HG03342 (cell line): ENCODE measurements at regions not wholly inside any gene's neighbourhood (a gene's known extent, or its start where the extent isn't known, plus 50 kb on each side); places are given as distances from the start of the nearest gene placed in this dataset.
"Not testable (repeated sequence)": the region's sequence is repeated elsewhere in the genome, so short reads cannot be mapped to it uniquely, and the experiment has no call there.

Source experiments
- ATAC-seq: cut with Tn5 transposase; IDR thresholded peaks from one replicate; pipeline ENCODE4 v1.9.1; 2021; ENCODE audit warnings: mild to moderate bottlenecking, moderate library complexity; ENCODE audit not compliant: unreplicated experiment

DNA sequence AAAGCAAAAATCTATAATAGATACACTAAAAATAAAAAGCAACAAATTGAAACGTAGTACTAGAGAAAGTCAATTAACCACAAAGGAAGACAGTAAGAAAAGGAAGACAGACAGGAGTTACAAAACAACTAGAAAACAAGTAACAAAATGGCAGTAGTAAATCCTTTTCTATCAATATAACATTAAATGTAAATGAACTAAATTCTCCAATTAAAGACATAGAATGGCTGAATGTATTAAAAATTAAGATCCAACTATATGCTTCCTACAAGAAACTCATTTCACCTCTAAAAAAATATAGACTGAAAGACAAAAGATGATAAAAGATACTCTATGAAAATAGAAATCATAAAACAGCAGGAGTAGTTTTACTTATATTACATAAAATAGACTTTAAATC lies 79.1 kb downstream of the CTH start:
- no peak for ATAC-seq

DNA sequence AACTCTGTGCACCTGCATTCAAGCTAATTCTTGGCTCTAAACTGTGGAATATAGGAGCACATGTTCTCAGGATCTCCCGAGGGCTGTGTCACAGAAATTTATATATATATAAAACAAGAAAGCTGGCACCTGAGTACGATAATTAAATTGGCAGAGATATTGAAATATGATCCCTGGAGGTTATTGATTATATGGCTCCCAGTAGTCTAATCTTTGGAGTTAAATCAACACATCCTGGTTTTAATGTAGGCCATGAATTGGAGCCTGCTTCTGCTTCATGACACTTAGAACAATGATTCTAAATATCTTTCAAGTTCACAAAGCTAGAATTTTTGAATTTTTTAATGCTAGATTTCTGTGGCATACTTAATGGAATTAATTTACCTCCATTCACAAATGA lies 84.3 kb downstream of the CTH start:
- ATAC-seq = no peak

DNA sequence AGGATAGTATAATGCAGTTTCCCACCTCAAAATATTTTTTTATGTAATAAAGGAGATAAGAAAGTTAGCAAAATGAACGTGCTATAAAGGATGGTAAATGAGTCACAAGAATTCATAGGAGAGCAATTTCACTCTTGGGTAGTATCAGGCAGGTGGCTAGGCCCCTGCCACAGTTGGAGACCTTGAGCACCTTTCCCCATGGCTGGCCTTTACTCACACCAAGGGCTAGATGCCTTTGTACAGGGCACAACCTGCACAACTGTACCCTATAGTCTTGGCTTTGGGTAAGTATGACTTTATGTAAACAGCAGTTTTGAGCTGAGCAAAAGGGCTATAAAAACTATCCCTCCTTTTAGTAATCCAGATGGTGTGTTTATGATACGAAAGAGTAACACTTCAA lies 85.1 kb downstream of the CTH start:
- ATAC-seq = no peak

DNA sequence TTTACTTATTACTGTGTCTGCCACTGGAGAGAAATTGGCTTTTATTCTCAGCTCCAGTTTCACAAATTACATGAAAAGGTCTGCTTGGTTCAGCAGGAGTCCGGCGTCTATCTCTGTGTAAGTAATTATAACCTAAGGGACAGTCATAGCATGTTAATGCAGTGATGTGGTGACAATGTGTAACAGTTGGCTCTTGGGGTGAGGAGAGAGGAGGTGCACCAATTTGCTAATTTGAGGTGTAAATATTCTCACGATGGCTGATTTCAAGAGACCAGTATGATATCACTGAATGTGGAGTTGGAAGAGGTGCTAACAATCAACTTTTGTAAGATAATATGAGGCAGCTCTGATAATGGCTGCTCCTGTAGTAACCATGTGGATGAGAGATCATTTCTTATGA lies 86.1 kb downstream of the CTH start:
- ATAC-seq = no peak

DNA sequence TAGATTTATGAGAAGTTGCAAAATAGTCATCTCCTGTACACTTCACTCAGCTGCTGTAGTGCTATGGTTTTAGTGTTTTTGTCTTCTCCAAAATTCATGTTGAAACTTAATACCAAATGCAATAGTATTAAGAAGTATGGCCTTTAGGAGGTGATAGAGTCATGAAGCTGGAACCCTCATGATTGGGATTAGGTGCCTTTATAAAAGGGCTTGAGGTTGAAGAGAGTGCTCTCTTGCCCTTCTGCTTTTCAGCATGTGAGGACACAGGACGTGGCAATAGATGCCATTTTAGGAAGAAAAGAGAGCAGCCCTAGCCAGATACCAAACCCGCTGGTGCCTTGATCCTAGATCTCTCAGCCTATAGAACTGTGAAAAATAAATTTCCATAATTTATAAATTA lies 87.6 kb downstream of the CTH start:
- no peak for ATAC-seq

DNA sequence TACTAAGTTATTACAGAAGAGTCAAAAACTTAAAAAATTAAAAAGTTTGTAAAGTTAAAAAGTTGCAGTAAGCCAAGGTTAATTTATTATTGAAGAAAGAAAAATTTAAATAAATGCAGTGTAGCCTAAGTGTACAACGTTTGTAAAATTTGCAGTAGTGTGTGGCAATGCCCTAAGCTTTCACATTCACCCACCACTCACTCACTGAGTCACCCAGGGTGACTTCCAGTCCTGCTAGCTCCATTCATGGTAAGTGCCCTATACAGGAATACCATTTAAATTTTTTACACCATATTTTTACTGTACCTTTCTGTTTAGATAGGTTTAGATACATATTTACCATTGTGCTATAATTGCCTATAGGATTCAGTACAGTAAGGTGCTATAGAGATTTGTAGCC lies 88.6 kb downstream of the CTH start:
- ATAC-seq = no peak

DNA sequence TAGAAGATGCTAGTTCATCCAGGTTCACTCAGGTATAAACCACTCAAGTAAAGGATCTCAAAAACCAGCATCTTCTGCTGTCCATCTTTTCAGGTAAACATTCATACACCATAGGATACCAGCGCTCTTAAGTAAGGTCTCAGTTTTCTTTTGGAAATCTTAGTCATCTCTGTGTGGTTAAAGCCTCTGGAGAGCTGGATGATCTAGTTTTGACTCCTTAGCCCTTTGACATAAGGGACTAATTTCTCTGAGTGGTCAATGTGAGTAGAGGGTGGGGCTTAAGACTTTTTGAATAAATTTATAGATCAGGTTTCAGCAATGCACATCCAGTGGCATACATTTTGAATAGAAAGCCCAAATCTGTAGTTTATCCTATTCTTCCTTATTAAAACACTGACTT lies 92.3 kb downstream of the CTH start:
- ATAC-seq = no peak

DNA sequence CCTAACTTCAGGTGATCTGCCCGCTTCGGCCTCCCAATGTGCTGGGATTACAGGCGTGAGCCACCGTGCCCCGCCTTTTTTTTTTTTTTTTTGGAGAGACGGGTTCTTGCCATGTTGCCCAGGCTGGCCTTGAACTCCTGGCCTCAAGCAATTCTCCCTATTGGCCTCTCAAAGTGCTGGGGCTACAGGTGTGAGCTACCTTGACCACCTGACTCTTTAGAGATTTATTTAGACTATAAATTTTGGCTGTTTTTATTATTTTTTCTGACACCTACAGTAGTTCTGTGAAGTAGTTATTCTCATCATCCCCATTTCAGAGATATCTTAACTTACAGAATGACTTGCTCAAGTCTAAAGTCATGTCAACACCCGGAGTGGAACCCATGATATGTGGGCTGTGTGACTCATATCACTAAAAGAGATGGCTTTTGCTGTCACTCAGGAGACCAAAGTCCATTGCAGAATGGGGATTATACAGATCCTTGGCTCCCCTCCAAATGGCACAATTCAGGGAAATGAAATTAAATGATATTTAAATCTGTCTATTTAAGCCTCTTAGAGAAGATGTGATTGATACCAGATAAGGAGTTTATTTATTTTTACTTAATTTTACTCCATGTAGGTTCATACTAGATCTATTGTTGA lies 93.2 kb downstream of the CTH start:
- peak; percentile 95 for ATAC-seq

DNA sequence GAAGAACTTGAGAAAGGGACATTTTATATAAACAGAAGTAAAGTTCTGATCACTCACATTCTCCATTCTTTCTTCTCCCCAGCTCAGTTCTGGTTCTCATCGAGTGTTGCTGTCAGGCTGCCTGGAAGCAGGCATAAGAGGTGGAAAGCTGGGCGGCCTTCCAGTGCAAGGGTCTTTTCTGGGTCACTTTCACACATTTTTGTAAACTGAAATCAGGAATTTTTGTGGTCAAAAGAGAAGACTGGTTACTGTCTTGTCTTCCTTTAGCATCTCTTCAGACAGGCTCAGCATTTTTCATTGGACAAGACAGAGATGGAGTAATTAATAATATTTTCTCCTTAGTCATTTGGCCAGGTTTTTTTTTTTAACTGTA lies 93.7 kb downstream of the CTH start:
- peak; percentile 12 for ATAC-seq

DNA sequence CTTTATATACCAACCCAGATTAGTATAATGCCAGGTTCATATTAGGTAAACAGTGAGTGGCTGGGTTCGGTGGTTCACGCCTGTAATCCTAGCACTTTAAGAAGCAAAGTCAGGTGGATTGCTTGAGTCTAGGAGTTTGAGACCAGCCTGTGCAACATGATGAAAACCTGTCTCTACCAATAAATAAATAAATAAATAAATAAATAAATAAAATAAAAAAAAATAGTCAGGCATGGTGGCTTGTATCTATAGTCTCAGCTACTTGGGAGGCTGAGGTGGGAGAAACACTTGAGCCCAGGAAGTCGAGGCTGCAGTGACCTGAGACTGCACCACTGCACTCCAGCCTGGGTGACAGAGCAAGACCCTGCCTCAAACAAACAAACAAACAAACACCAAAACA lies 96.9 kb downstream of the CTH start:
- ATAC-seq = not testable (repeated sequence)

DNA sequence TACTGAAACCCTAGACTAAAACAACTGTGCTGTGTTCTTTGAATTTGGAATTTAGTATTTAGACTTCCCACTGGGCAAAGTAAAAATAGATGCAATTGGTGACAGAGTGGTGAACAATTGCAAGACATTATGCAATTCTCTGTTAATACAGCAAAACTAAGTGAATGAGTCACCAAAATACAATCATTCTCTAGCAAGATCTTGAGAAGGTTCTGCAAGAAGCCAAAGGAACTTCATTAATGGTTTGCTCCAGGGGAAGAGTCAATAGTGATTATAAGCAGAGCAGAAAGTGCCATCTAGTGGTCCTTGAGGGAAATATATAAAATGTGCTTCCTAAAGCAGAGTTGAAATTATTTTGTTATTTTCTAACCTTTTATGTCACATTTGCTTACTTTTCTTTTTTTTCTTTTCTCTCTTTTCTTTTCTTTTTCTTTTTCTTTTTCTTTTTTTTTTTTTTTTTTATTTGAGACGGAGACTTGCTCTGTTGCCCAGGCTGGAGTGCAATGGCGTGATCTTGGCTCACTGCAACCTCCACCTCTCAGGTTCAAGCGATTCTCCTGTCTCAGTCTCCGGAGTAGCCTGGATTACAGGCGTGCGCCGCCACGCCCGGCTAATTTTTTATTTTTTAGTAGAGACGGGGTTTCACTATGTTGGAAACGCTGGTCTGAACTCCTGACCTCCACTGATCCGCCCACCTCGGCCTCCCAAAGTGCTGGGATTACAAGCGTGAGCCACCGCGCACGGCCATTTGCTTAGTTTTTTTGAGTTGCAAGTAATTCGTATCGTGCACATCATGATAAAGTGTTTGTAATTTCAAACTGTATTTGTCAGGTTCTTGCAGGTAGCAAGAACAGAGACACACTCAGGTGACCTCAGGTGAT lies 99.2 kb downstream of the CTH start:
- ATAC-seq = peak; percentile 91

DNA sequence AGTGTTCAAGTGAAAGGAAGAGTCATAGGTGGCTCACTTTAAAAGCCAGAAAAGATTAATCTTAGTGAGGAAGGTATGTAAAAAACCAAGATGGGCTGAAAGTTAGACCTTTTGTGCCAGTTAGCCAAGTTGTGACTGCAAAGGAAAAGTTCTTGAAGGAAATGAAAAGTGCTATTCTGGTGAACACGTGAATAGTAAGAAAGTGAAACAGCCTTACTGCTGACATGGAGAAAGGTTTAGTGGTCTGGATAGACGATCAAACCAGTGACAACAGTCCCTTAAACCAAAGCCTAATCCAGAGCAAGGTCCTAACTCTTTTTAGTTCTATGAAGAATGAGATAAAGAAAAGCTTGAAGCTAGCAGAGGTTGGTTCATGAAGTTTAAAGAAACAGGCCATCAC lies 106.4 kb downstream of the CTH start:
- ATAC-seq = peak; percentile 57

DNA sequence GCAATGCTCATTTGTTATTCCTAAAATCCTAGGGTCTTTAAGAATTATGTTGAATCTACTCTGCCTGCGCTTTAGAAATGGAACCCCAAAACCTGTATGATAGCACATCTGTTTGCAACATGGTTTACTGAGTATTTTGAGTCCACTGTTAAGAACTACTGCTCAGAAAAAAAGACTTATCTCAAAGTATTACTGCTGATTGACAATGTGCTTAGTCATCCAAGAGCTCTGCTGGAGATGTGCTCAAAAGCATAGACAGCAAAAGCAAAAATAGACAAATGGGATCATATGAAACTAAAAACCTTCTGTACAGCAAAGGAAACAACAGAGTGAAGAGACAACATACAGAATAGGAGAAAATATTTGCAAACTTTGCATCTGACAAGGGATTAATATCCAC lies 107.0 kb downstream of the CTH start:
- peak; percentile 24 for ATAC-seq

DNA sequence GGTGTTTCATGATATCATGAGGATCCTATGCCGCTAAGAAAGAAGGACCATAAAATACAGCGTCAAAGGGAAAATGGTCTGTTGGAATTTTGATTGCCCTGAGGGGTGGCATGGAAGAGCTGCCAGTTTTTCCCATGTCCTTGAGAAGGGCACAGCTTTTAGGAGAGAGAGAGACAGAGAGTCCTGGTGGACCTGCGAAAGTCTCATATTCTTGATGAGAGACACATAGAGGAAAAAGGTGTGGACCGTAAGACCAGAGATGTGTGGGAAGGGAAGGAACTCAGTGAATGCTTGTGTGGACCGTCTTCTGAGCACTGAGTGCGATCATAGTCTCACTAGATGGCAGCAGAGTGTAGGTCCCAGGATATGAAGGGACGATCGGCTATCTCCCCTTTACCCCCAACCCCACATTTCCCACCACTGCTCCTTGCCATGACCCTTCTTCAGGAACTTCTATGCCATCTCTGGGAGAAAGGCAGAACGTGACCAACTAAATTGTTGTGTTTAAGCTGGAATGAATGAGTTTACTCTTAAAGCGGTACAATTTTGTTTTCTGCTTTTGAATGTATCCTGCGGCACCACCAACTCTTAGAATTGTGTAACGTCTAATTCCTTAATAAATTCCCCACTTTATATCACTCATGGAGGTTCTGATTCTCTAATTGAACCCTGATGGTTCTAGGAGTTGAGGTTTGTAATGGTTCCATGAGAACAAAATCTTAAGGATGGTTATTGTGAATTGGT lies 117.7 kb downstream of the CTH start:
- ATAC-seq = peak; percentile 52

DNA sequence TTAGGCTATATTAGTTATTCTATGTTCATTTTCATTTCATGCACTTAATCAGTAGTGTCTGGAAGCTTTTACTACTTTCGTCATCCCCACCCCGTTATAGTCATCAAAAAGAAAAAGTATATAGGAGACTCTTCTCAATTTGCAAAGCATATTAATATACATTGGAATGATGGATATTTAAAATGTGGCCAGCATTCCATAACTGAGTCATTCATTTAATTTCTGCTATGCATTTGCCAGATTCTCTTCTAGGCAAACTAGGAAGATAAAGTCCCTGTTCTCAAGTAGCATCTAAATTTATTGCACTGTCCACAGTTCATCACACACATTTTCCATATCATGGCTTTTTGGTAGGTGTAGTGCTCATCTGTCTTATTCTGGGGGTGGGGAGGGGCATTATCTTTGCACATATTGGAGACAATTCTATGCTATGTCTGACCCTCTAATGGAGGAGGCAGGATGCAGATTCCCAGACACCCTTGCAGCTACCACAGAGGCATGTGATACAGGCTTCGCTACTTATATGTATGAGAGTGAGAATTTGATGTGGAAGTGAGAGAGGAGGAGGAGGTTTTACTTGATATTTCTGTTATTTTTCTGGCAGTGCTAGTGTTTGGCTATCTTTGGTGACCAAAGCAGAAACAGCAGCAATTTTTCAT lies 125.8 kb downstream of the CTH start:
- ATAC-seq = no peak

DNA sequence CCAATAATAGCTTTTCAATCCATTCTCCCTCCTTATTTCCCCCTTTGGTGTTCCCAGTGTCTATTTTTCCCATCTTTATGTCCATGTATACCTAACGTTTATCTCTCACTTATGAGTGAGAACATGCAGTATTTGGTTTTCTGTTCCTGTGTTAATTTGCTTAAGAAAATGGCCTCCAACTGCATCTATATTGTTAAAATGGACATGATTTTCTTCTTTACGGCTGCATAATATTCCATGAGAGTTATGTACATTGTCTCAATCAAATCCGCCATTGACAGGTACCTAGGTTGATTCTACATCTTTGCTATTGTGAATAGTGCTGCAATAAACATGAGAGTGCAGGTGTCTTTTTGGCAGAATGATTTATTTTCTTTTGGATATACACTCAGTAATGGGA lies 126.7 kb downstream of the CTH start:
- no peak for ATAC-seq

DNA sequence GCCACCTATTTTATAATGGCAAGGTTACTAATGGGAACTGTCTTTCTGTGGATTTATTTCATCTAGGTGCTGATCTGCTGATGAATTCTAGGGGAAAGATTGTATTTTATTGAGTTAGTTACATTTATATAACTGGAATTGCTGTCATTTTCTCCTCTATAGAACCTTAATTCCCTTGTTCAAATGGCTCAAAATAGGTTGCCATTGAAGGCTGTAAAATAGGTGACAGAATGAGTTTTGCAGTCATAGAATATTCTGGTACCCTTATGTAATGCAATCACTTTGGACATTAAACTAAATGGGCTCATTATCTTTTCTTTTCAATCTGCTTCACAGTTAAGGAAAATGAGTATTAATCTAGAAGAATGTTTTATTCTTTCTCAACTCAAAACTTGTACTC lies 131.0 kb downstream of the CTH start:
- no peak for ATAC-seq

DNA sequence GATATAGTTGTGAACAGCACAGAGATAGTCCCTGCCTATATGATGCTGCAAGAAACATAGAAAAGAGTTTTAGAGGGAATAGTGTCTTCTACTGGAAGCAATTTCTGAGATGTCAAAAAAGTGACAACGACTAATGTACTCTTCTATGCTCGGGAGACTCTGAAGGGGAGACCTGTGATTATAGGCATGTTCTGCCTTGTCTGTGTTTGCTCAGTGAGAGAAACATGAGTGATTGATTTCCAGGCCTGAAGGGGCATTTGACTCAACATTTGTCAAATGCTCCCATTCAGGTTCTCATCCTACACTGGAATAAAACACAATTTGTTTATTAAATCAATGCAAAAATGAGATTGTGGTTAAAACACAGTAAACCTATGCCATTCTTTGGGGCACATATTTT lies 131.8 kb downstream of the CTH start:
- no peak for ATAC-seq

DNA sequence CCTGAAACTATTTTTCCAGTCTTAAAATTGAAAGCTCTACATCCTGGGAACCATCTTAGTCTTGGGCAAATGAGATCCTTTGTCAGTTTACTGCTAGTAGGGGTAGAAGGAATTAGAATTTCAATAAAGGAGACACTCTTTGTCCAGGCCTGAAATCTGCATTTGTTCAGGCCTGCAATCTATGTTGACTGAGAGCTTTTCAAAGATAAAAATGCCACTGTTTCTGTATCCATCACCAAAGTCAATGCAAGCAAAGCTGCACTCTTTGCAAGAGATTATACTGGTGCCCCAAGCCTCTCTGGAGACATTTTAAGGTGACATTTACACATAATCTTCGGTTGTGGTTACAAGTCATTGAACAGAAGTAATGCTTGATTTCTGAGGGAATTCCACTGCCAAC lies 135.7 kb downstream of the CTH start:
- no peak for ATAC-seq

DNA sequence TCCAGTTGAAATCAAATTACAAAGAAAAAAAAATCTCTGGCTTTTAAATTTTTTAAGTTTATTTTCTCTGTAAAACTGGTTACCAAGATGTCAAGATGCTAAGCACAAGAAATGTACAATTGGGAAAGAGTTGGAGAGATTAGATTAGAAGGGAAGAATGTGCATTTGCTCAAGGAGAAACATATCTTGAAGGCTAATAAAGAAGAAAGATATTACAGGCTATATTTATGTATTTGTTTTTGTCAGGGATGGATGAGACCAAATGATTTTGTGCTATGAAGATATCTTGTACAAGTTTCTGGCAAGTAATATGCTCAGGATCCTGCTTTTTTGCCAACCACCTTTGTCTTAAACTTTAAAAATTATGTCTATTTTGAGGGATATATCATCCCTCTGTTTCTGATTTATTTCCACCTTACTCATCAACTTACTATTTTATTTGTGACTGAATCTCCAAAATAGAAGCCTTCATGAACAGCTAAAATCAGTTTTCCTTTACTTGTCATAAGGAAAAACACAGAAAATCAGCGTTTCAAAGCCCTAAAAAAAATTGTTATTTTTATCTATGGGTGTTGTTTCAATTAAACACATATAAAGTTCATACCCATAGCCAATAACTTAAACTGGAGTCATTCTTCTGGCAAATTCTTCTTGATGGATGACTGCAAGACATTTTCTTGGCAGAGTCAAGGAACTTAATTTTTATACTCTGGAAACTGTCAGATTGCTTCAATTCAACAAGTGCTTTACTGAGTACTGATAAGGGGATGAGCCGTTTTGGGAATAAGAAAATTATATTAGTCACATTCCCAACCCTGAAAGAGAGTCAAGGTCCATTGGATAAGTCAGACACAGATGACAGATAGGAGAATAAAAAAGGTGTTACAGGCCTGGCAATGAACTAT lies 141.8 kb downstream of the CTH start:
- ATAC-seq = no peak
